SW480 (cell line): ENCODE measurements at regions not wholly inside any gene's neighbourhood (a gene's known extent, or its start where the extent isn't known, plus 50 kb on each side); places are given as distances from the start of the nearest gene placed in this dataset.
A peak's percentile ranks its signal among the peaks of the same experiment; 100 is the strongest.

Experiments used
- DNase-seq: peaks from one replicate; pipeline ENCODE4 v3.0.0-alpha.2; 2016; ENCODE audit warnings: low spot score

GRCh38 chr10:59553162-59553900 is 156.3 kb downstream of the SLC16A9 start:
- DNase-seq = no peak

- DNase-seq = no peak
These were observed 159.6 kb downstream of the SLC16A9 start for GRCh38 chr10:59550061-59550460.

GRCh38 chr10:59538623-59539022 is 171.0 kb downstream of the SLC16A9 start:
- DNase-seq = no peak

GRCh38 chr10:59537501-59537900 is 172.1 kb downstream of the SLC16A9 start:
- no peak for DNase-seq

- peak; percentile 11 for DNase-seq
These were observed 173.3 kb downstream of the SLC16A9 start for GRCh38 chr10:59536167-59537014.

GRCh38 chr10:59524348-59524747 is 162.0 kb upstream of the FAM13C start:
- DNase-seq = no peak

- DNase-seq = no peak
These were observed 161.5 kb upstream of the FAM13C start for GRCh38 chr10:59523851-59524250.

GRCh38 chr10:59517996-59518395 is 155.6 kb upstream of the FAM13C start:
- no peak for DNase-seq

- no peak for DNase-seq
These were observed 155.1 kb upstream of the FAM13C start for GRCh38 chr10:59517341-59517899.

GRCh38 chr10:59513558-59513957 is 151.2 kb upstream of the FAM13C start:
- DNase-seq = no peak

GRCh38 chr10:59512951-59513350 is 150.6 kb upstream of the FAM13C start:
- no peak for DNase-seq

- no peak for DNase-seq
These were observed 146.6 kb upstream of the FAM13C start for GRCh38 chr10:59508956-59509355.

GRCh38 chr10:59508296-59508695 is 145.9 kb upstream of the FAM13C start:
- DNase-seq = peak; percentile 84

- DNase-seq = no peak
These were observed 143.6 kb upstream of the FAM13C start for GRCh38 chr10:59505926-59506325.

- DNase-seq = no peak
These were observed 137.1 kb upstream of the FAM13C start for GRCh38 chr10:59499460-59499859.

- no peak for DNase-seq
These were observed 130.7 kb upstream of the FAM13C start for GRCh38 chr10:59493017-59493416.

GRCh38 chr10:59479426-59479825 is 117.1 kb upstream of the FAM13C start:
- no peak for DNase-seq

GRCh38 chr10:59470570-59470969 is 108.2 kb upstream of the FAM13C start:
- DNase-seq = no peak

GRCh38 chr10:59465088-59465487 is 102.7 kb upstream of the FAM13C start:
- no peak for DNase-seq

GRCh38 chr10:59464483-59464882 is 102.1 kb upstream of the FAM13C start:
- no peak for DNase-seq

GRCh38 chr10:59463909-59464308 is 101.6 kb upstream of the FAM13C start:
- no peak for DNase-seq

- DNase-seq = no peak
These were observed 98.3 kb upstream of the FAM13C start for GRCh38 chr10:59460601-59461000.

GRCh38 chr10:59456199-59456598 is 93.8 kb upstream of the FAM13C start:
- DNase-seq = no peak
